NOMO-1 treated with dmso at 0.1 percent for 144 hours (cell line): ENCODE measurements at regions not wholly inside any gene's neighbourhood (a gene's known extent, or its start where the extent isn't known, plus 50 kb on each side); places are given as distances from the start of the nearest gene placed in this dataset.

ENCODE experiments used
- DNase-seq: peaks from one replicate; lab custom pipeline; 2025; ENCODE audit not compliant: unreplicated experiment; lab: John Stamatoyannopoulos, UW

DNA sequence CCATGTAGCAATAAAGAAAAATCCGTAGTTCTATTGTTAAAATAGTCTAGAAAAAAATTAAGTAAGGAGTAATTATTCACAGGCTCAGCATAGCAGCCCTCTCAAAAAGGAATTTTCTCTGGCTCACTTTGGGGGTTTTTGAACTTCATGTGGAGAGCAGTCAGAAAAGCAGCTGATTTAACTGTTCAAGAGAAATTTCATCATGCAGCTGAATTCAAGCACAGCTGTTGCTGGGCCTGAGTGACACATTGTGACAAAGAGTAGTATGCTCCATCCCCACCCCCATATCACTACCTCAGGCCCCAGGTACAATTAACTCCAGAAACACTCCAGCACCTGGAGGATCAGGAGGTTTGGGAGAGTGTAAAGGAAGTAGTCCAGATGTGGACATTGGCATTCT lies 272.1 kb downstream of the FAM76B start:
- no peak for DNase-seq

- no peak for DNase-seq
These were observed 272.8 kb downstream of the FAM76B start for GRCh38 chr11:95516786-95517185.

DNA sequence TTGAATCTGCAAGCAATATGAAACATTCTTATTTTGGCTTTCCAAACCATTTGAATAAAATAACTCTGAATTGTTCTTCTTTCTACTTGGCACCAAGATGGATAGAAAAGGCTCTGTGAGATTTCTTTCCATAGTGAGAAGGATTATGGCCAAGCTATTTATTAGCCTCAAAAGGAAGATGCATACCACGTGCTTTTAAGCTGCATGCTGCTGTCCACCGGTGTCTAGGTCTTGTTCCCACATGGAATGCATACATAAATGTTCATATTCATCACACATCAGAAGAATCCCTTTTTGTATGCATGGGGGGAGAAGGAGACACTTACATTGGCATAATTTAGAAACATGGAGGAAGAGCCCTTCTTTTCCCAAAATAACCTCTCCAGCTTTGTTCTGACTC lies 273.4 kb downstream of the FAM76B start:
- DNase-seq: no peak

- no peak for DNase-seq
These were observed 274.2 kb downstream of the FAM76B start for GRCh38 chr11:95515371-95515770.

GRCh38 chr11:95514416-95515110 lies 275.0 kb downstream of the FAM76B start:
- DNase-seq: no peak

DNA sequence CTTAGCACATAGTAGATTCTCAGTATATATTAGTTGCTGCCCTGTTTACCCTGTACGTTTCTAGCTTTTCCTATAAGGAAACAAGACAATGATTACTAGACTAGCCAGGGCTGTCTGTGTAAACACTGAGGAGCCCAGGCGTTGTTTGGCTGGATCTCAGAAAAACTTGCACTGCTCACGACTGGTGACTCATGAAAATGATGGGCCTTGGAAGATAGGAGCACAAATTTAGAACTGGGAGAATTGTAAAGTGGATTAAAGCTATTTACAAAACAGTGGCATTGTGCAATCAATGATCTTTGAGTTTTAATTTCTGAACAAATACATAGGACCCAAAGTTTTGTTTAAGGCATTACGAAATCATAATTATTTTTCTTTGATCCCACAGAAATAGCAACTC lies 276.9 kb downstream of the FAM76B start:
- DNase-seq: no peak

DNA sequence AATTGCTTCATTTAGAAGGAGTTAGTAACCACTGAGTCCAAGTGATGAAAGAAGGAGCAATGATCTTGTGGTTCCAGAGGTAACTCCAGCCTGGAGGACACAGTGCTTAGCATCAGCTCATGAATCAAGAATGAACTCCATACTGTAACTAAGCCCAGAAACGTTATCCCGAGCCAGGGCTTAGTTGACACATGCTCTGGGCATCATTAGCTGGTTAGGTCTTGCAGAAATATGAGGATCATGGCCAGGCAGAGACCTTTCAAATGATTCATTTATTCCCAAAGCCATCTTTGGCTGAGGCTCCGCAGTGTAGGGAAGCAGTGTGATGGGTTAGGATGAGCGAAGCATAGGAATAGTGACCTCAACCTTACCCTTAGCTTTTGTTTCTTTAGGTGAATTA lies 277.4 kb downstream of the FAM76B start:
- no peak for DNase-seq

DNA sequence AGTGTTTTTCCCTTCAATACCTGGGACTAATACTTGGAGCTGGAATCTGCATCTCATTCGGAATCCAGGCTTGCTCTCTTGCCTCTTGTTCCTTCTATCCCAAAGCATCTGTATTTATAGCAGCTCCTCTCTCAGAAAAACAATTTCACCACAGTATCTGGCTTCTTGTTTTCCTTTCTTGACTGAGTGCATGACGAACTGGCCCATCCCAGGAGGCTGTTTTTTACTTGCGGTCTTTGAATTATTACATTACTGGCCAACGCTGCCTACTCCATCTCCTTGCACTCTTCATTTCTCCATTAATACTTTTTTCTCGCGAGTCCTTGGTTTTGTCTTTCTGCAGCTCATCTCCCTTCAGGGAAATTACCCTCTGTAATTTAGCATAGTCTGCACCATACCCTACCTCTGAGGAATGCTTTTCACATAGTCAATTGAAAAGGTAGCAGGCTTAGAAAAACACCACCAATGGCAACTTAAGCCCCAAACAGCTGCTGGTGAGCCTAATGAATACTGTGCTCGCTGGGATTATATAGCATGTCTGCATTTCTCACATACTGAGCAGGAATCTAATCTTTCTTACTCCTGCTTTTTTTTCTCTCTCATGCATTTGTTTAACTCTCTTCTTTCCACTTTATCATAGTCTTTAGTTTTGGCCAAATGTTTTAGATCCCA lies 277.4 kb upstream of the SESN3 start:
- DNase-seq: no peak

DNA sequence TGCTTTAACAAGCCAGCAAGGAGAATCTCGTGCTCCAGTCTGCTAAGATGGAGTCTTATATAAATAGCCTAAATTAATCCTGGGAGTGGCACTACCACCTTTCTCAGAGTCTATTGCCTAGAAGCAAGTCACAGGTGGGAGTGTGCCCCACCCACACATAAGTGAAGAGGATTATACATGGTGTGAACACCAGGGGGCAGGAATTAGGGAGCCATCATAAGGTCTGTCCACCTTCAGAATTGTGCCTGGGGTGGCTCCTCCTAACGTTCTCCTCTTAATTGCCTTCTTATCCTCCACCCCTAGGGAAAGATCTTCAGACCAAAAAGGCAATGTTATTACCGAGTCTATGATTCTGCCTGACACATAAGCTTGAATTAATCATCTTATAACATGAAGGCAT lies 276.8 kb upstream of the SESN3 start:
- DNase-seq: no peak

- no peak for DNase-seq
These were observed 275.8 kb upstream of the SESN3 start for GRCh38 chr11:95506777-95507176.

- no peak for DNase-seq
These were observed 275.0 kb upstream of the SESN3 start for GRCh38 chr11:95505927-95506426.

GRCh38 chr11:95503047-95503446 lies 272.0 kb upstream of the SESN3 start:
- DNase-seq: no peak

GRCh38 chr11:95502522-95502921 lies 271.5 kb upstream of the SESN3 start:
- DNase-seq: no peak

DNA sequence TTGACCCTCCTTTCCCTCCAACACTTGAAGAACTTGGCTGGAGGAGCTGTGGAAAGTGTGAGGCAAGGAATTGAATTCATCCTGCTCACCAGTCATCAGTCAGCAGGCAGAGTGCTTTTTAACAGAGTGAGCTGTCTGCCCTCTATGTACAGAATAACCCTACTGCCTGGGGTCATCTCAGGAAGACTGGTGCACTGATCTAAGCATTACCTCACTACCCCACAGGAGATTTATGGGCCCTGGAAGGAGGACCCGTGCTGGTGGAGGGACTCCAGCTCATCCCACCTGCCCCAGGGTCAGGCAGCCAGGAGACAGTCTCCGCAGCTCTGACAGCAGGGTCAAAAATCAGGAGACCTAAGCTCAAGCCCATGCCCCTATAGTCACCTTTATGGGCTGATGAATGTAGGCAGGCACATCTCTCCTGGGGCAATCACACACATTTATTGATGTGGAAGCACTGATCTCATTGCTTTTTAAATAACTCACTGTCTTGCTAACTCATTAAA lies 270.8 kb upstream of the SESN3 start:
- no peak for DNase-seq

GRCh38 chr11:95500466-95500865 lies 269.5 kb upstream of the SESN3 start:
- no peak for DNase-seq

DNA sequence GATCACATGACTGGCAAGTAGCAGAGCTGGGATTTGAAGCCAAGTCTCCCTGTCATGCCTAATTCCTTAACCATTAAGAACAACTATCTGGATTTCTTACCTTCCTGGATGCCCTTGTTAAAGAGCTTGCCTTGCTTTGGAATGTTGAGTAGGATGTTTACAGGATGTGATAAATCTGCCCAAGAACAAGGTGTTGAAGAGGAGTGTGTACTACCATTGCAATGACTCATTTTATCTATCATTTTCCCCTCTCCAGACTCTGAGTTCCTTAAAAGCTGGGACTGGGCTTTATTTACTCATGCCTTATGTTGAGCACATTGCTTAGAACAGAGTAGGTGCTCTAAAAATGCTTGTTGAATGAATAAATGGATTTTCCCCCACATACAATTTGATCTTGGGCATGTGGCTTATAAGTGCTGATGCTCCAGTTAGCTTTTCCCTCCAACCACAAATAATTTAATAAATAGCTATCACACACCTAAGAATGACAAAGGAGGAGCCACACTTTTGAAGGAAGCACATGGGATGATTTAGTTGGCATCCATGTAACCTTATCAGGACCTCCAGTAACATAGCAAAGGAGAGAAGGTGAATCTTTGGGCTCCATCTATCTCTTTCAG lies 268.6 kb upstream of the SESN3 start:
- DNase-seq: no peak

DNA sequence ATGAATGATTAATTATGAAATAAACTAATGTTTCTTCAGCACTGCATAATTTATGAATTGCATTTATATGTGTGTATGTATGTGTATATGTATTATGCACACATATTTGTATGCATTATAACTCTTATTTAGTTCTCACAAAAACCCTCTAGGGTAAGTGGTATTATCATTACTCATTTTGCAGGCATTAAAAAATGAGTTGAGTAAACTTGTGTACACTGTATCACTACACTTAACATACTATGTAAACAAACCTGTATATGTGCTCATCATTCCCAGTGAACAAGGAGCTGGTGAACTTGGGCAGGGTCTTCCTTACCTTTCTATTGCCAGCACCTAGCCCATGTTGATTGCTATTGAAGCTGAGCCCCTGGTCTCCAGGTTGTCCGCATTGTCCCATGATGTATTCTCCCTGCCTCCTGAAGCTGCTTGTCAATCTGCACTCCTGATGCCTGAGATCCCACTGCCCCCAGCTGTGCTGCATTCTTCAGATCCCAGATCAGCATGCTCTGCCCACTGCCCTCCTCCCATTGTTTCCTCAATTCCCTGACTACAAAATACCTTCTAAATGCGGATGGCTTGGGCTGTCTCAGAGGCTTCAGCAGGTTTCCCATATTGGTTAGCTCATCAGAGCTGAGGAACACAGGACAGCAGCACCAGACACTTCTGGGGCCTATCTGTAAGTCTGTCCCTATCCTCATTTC lies 267.9 kb upstream of the SESN3 start:
- no peak for DNase-seq

GRCh38 chr11:95496901-95497300 lies 265.9 kb upstream of the SESN3 start:
- DNase-seq: no peak

DNA sequence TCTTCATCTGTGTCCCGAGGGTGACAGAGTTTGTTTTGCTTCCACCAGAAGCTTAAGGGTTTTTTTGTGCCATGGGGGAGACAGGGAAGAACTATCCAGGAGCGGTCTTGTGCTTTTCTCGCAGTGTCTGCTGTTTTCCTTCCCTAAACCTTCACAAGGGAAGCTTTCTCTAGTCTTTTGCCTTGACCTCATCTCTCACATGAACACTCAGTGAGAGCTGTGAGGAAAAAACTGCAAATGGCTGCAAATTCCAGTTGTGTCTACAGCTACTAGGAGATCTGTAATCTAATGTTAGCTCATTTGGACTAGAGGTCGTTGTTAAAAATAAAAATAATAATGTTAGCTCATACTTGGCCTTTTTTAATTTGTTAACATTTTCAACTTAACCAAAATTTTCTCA lies 264.7 kb upstream of the SESN3 start:
- no peak for DNase-seq

GRCh38 chr11:95494856-95495255 lies 263.9 kb upstream of the SESN3 start:
- no peak for DNase-seq

DNA sequence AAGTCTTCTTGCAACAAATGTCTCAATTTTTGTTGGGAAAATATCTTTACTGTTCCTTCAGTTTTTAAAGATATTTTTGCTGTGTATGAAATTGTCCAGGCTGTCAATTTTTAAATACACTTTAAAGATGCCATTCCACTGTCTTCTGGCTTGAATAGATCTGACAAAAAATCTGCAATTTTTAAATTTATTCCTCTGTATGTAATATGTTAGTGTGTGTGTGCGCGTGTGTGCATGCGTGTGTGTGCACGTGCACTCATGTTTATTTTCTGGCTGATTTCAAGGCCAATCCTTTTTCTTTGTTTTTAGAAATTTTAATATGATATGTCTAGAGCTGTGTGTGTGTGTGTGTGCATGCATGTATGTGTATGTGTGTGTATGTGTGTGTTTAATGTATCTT lies 263.2 kb upstream of the SESN3 start:
- DNase-seq: no peak
